ENCODE measurements at regions not wholly inside any gene's neighbourhood (a gene's known extent, or its start where the extent isn't known, plus 50 kb on each side); places are given as distances from the start of the nearest gene placed in this dataset.

- no peak for DNase-seq (ENCODE audit: low spot score)
- no peaks in the 10 kb centered on the region for H3K36me3 ChIP-seq (ENCODE audit: insufficient read depth)
- no peaks in the 10 kb centered on the region for H4K20me1 ChIP-seq (replicated peaks; ENCODE audit: insufficient read depth)
- H3K9me2 ChIP-seq (ENCODE audit: insufficient read depth): peaks cover 15% of the 10 kb centered on the region; the same call in 1 of the 2 replicates
- H3F3A ChIP-seq (replicated peaks; ENCODE audit: low read depth): no peaks in the 10 kb centered on the region
- H3K4me3 ChIP-seq: no peak overlapping the region
- no peaks in the 10 kb centered on the region for H3K4me1 ChIP-seq (ENCODE audit: insufficient read depth)
- ATAC-seq: no peak
- no peak overlapping the region for H3K4me2 ChIP-seq
- no peaks in the 10 kb centered on the region for H3K27me3 ChIP-seq (ENCODE audit: insufficient read depth)
- Mint-ChIP-seq H3K4me3 (no peak overlapping the region), H3K27me3 (ENCODE audit: insufficient read depth, low read depth, poor library complexity) (peaks cover 2% of the 10 kb centered on the region), H3K36me3 (ENCODE audit: low read depth) (no peaks in the 10 kb centered on the region), H3K27ac (no peak overlapping the region), H3K9me3 (peaks cover 4% of the 10 kb centered on the region; the same call in 2 of the 3 replicates), H3K4me1 (no peaks in the 10 kb centered on the region)
- no peak for TF ChIP-seq NANOG (IDR thresholded peaks at IDR 0.05; ENCODE audit: borderline replicate concordance)
- H2AFZ ChIP-seq: no peak overlapping the region
- H3K79me2 ChIP-seq (replicated peaks; ENCODE audit: insufficient read depth): no peaks in the 10 kb centered on the region
- no peak overlapping the region for H3K27ac ChIP-seq (ENCODE audit: low read depth)
These were observed 50.8 kb upstream of the MBOAT1 start for GRCh38 chr6:20263059-20263458.

- Mint-ChIP-seq H3K27ac (no peak overlapping the region), H3K4me1 (no peaks in the 10 kb centered on the region), H3K27me3 (ENCODE audit: insufficient read depth, low read depth, poor library complexity) (no peaks in the 10 kb centered on the region), H3K9me3 (peaks cover 4% of the 10 kb centered on the region; the same call in 2 of the 3 replicates), H3K4me3 (no peak overlapping the region), H3K36me3 (ENCODE audit: low read depth) (no peaks in the 10 kb centered on the region)
- H3K4me3 ChIP-seq: no peak overlapping the region
- H4K20me1 ChIP-seq (replicated peaks; ENCODE audit: insufficient read depth): no peaks in the 10 kb centered on the region
- DNase-seq (ENCODE audit: low spot score) (no peak), ATAC-seq (no peak)
- no peak overlapping the region for H2AFZ ChIP-seq
- H3K4me2 ChIP-seq: no peak overlapping the region
- no peaks in the 10 kb centered on the region for H3F3A ChIP-seq (replicated peaks; ENCODE audit: low read depth)
- no peaks in the 10 kb centered on the region for H3K79me2 ChIP-seq (replicated peaks; ENCODE audit: insufficient read depth)
- peaks cover 10% of the 10 kb centered on the region; the same call in 1 of the 2 replicates for H3K9me2 ChIP-seq (ENCODE audit: insufficient read depth)
- no peaks in the 10 kb centered on the region for H3K36me3 ChIP-seq (ENCODE audit: insufficient read depth)
- no peaks in the 10 kb centered on the region for H3K27me3 ChIP-seq (ENCODE audit: insufficient read depth)
- no peaks in the 10 kb centered on the region for H3K4me1 ChIP-seq (ENCODE audit: insufficient read depth)
- H3K27ac ChIP-seq (ENCODE audit: low read depth): no peak overlapping the region
- TF ChIP-seq, protein P1, sequence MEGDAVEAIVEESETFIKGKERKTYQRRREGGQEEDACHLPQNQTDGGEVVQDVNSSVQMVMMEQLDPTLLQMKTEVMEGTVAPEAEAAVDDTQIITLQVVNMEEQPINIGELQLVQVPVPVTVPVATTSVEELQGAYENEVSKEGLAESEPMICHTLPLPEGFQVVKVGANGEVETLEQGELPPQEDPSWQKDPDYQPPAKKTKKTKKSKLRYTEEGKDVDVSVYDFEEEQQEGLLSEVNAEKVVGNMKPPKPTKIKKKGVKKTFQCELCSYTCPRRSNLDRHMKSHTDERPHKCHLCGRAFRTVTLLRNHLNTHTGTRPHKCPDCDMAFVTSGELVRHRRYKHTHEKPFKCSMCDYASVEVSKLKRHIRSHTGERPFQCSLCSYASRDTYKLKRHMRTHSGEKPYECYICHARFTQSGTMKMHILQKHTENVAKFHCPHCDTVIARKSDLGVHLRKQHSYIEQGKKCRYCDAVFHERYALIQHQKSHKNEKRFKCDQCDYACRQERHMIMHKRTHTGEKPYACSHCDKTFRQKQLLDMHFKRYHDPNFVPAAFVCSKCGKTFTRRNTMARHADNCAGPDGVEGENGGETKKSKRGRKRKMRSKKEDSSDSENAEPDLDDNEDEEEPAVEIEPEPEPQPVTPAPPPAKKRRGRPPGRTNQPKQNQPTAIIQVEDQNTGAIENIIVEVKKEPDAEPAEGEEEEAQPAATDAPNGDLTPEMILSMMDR (conservative IDR thresholded peaks at IDR 0.05; ENCODE audit: low read depth in 2 of 2): no peak
- no peak for TF ChIP-seq STAT1 (IDR thresholded peaks at IDR 0.05; ENCODE audit: unreplicated experiment)
- no peak for TF ChIP-seq ZNF331 (CRISPR knock-in tag; IDR thresholded peaks at IDR 0.05; ENCODE audit: low read depth)
- no peak for TF ChIP-seq JUNB (IDR thresholded peaks at IDR 0.05; ENCODE audit: unreplicated experiment)
- no peak for TF ChIP-seq REST (IDR thresholded peaks at IDR 0.05; ENCODE audit: unreplicated experiment)
- TF ChIP-seq CREB1 (CRISPR knock-in tag; IDR thresholded peaks at IDR 0.05; ENCODE audit: low read depth): no peak
- no peak for TF ChIP-seq ETS1 (IDR thresholded peaks at IDR 0.05)
- TF ChIP-seq EZH2 (IDR thresholded peaks at IDR 0.05; ENCODE audit: low read depth, unreplicated experiment): no peak
- TF ChIP-seq EZH2phosphoT487 (IDR thresholded peaks at IDR 0.05; ENCODE audit: unreplicated experiment): no peak
- no peak for TF ChIP-seq POLR2AphosphoS5 (IDR thresholded peaks at IDR 0.05; ENCODE audit: low read depth)
These were observed 53.6 kb upstream of the MBOAT1 start for GRCh38 chr6:20265842-20266241.
